ENCODE measurements at regions not wholly inside any gene's neighbourhood (a gene's known extent, or its start where the extent isn't known, plus 50 kb on each side); places are given as distances from the start of the nearest gene placed in this dataset.

DNA sequence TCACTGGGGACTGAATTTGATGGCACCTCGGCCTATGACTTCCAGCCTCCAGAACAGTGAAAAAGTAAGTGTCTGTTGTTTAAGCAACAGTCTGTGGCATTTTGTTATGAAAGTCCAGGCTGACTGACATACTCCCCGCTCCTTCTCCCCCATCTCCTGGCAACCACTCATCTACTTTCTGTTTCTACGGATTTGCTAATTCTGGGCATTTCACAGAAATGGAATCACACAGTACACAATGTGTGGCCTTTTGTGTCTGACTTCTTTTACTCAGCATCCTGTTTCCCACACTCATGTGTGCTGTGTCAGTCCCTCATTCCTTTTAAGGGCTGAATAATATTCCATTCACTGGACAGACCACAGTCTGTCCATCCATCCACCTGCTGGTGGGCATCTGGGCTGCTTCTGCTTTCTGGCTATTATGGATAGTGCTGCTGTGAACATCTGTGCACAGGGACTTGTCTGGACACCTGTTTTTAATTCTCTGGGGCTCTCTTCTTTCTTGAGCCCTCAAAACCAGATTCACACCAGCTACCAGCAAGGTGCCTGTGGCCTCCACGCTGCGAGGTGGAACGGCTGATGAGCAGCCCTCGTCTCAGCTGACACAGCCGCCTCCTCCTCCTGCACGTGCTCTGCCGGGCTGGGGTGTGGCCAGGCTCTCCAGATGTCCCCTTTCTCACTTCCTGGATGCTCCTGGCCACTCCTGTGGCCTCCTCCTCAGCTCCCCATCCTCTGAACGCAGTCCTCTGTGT is 333.1 kb downstream of the CTTN start:
- TF ChIP-seq CTCF (IDR thresholded peaks at IDR 0.05; ENCODE audit: low read depth, low read length): no peak
- DNase-seq (ENCODE audit: low read depth in 2 of 2): no peak
- H3K4me3 ChIP-seq (replicated peaks in 1 of 2; ENCODE audit: low read depth in 2 of 2, low read length in 2 of 2): no peak overlapping the region

GRCh38 chr11:70732023-70732880 is 333.9 kb downstream of the CTTN start:
- DNase-seq (ENCODE audit: low read depth in 2 of 2): no peak
- TF ChIP-seq CTCF (IDR thresholded peaks at IDR 0.05; ENCODE audit: low read depth, low read length): no peak
- no peak overlapping the region for H3K4me3 ChIP-seq (replicated peaks in 1 of 2; ENCODE audit: low read depth in 2 of 2, low read length in 2 of 2)

- TF ChIP-seq CTCF (IDR thresholded peaks at IDR 0.05; ENCODE audit: low read depth, low read length): no peak
- no peak for DNase-seq (ENCODE audit: low read depth in 2 of 2)
- no peak overlapping the region for H3K4me3 ChIP-seq (replicated peaks in 1 of 2; ENCODE audit: low read depth in 2 of 2, low read length in 2 of 2)
Observed at GRCh38 chr11:70732881-70733196, 334.5 kb downstream of the CTTN start.

DNA sequence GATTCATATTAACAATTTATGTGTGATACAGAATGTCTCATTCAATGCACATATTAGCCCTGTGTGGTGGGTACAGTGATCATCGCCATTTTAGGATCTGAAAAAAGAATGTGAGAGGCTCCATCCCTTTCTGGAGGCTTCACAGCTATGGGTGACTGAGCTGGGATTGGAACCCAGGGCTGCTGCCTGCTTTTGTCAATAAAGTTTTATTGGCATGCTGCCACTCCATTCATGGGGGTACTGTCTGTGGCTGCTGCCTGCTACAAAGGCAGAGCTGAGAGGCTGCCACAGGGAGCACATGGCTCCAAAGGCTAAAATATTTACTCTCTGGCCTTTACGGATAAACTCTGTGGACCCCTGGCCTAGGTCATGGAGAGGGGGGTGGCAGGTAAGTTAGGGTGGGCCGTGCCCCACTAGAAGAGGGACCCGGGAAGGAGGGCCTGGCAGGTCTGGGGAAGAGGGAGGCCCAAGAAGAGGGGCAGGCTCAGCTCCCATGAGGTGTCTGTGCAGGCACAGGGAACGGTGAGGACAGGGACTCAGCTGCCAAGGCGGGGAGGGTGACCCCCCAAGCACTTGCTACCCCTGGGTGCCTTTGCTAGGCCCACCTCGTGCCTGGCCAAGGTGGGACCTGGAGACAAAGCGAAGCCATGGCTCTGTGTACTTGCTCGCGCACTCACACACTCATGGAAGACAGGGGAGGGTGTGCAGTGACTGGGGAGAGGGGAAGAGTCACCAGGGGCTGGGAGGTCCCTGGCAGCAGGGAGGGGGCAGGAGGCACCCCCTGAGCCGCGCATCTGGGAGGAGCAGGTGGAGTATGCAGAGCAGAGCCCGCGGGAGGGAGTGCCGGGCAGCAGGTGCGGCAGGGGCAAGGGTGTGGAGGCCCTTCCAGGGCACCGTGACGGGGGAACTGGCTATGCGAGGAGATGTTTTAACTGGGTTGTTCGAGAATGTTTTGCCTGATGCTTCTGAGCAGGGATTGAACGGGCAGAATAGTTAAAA is 335.3 kb downstream of the CTTN start:
- no peak for TF ChIP-seq CTCF (IDR thresholded peaks at IDR 0.05; ENCODE audit: low read depth, low read length)
- DNase-seq (ENCODE audit: low read depth in 2 of 2): no peak
- H3K4me3 ChIP-seq (replicated peaks in 1 of 2; ENCODE audit: low read depth in 2 of 2, low read length in 2 of 2): no peak overlapping the region

- TF ChIP-seq CTCF (IDR thresholded peaks at IDR 0.05; ENCODE audit: low read depth, low read length): no peak
- no peak for DNase-seq (ENCODE audit: low read depth in 2 of 2)
- H3K4me3 ChIP-seq (replicated peaks in 1 of 2; ENCODE audit: low read depth in 2 of 2, low read length in 2 of 2): no peak overlapping the region
Observed at GRCh38 chr11:70734379-70734778, 336.1 kb downstream of the CTTN start.

- DNase-seq (ENCODE audit: low read depth in 2 of 2): no peak
- H3K4me3 ChIP-seq (replicated peaks in 1 of 2; ENCODE audit: low read depth in 2 of 2, low read length in 2 of 2): no peak overlapping the region
- no peak for TF ChIP-seq CTCF (IDR thresholded peaks at IDR 0.05; ENCODE audit: low read depth, low read length)
Observed at GRCh38 chr11:70734911-70735310, 336.6 kb downstream of the CTTN start.

Data from cardiac fibroblast (primary cell).